MM.1S (cell line): ENCODE measurements at regions not wholly inside any gene's neighbourhood (a gene's known extent, or its start where the extent isn't known, plus 50 kb on each side); places are given as distances from the start of the nearest gene placed in this dataset.

Source experiments
- DNase-seq: peaks from one replicate; pipeline ENCODE4 v3.0.0-alpha.2; 2015
- H2AFZ ChIP-seq: fragments of 300-600 bp; sonication (generic); 2 replicates; pipeline ENCODE4 v1.6.0; 2016; ENCODE audit warnings: antibody characterized with exemption, low read length
- H3F3A ChIP-seq: fragments of 300-600 bp; sonication (generic); 2 replicates; pipeline ENCODE4 v1.6.1; 2016; ENCODE audit warnings: mild to moderate bottlenecking, antibody characterized with exemption, low read length, moderate library complexity, mixed read lengths; ENCODE audit not compliant: insufficient read depth
- H3K27ac ChIP-seq: fragments of 300-600 bp; sonication (generic); 2 replicates; pipeline ENCODE4 v1.5.1; 2016; ENCODE audit warnings: mild to moderate bottlenecking, low read length
- H3K27me3 ChIP-seq: fragments of 300-600 bp; sonication (generic); replicated peaks from 2 replicates; pipeline ENCODE4 v1.6.0; 2016; ENCODE audit warnings: low read length; ENCODE audit not compliant: insufficient read depth
- H3K36me3 ChIP-seq: fragments of 300-600 bp; sonication (generic); replicated peaks from 2 replicates; pipeline ENCODE4 v1.6.1; 2016; ENCODE audit warnings: mild to moderate bottlenecking, low read length, mixed read lengths; ENCODE audit not compliant: insufficient read depth
- H3K4me1 ChIP-seq: fragments of 300-600 bp; sonication (generic); 2 replicates; pipeline ENCODE4 v1.6.1; 2016; ENCODE audit warnings: low read length, mixed read lengths
- H3K4me2 ChIP-seq: fragments of 300-600 bp; sonication (generic); 2 replicates; pipeline ENCODE4 v1.6.0; 2016; ENCODE audit warnings: low read depth, low read length
- H3K4me3 ChIP-seq: fragments of 300-600 bp; sonication (generic); 2 replicates; pipeline ENCODE4 v1.5.1; 2016; ENCODE audit warnings: low read length, mixed read lengths
- H3K79me2 ChIP-seq: fragments of 300-600 bp; sonication (generic); 2 replicates; pipeline ENCODE4 v1.6.1; 2016; ENCODE audit warnings: mixed run types, low read length, mixed read lengths
- H3K9ac ChIP-seq: fragments of 300-600 bp; sonication (generic); 2 replicates; pipeline ENCODE4 v1.6.1; 2016; ENCODE audit warnings: low read length, mixed read lengths
- H3K9me2 ChIP-seq: fragments of 300-600 bp; sonication (generic); replicated peaks from 2 replicates; pipeline ENCODE4 v1.6.1; 2016; ENCODE audit warnings: mild to moderate bottlenecking, low read length, mixed read lengths; ENCODE audit not compliant: insufficient read depth
- H3K9me3 ChIP-seq: fragments of 300-600 bp; sonication (generic); replicated peaks from 2 replicates; pipeline ENCODE4 v1.6.1; 2016; ENCODE audit warnings: mild to moderate bottlenecking, low read length, mixed read lengths; ENCODE audit not compliant: insufficient read depth
- H4K20me1 ChIP-seq: fragments of 300-600 bp; sonication (generic); 2 replicates; pipeline ENCODE4 v1.6.1; 2016; ENCODE audit warnings: mild to moderate bottlenecking, low read length, moderate library complexity, mixed read lengths; ENCODE audit not compliant: insufficient read depth
- EZH2 ChIP-seq: fragments of 300-600 bp; sonication (generic); optimal IDR thresholded peaks from 2 replicates; pipeline ENCODE3; 2017; ENCODE audit warnings: low read depth, mild to moderate bottlenecking, antibody characterized with exemption, low read length, mixed read lengths
- EZH2phosphoT487 ChIP-seq: fragments of 300-600 bp; sonication (generic); IDR thresholded peaks from 2 replicates; pipeline ENCODE4 v1.6.1; 2018; ENCODE audit warnings: antibody characterized with exemption, low read length
- TF ChIP-seq, protein P1 (sequence below): fragments of 300-600 bp; sonication (generic); IDR thresholded peaks from 2 replicates; pipeline ENCODE4 v1.5.1; 2016; ENCODE audit warnings: antibody characterized with exemption, low read length, mixed read lengths

DNA sequence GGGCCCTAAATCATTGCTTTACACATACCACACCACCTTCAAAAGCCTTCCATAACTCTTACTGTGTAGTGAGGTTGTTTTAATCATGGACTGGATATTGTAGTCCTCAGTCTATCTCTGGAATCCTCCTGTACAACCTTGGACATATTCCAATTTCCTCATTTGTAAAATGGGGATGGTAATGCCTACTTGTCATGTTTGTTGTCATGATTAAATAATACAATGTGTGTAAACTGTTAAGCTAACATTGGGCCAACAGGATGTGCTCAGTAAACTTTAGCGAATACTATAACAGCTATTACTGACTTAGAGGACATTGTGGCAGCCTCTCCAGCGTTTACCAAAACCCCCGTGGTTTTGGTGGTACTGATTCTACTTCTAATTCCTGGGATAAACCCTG lies 74.7 kb upstream of the PTPRM start:
- no peaks in the 10 kb centered on the region for H3K9me2 ChIP-seq
- no peaks in the 10 kb centered on the region for H3K36me3 ChIP-seq
- no peak overlapping the region for H3K27ac ChIP-seq
- no peaks in the 10 kb centered on the region for H3K9me3 ChIP-seq
- H3K79me2 ChIP-seq, result no peaks in the 10 kb centered on the region
- no peaks in the 10 kb centered on the region for H3F3A ChIP-seq
- H2AFZ ChIP-seq, result no peak overlapping the region
- H3K4me3 ChIP-seq, result no peak overlapping the region
- H3K9ac ChIP-seq, result no peak overlapping the region
- H3K27me3 ChIP-seq, result no peaks in the 10 kb centered on the region
- H4K20me1 ChIP-seq, result no peaks in the 10 kb centered on the region
- no peaks in the 10 kb centered on the region for H3K4me1 ChIP-seq
- no peak for DNase-seq
- no peak overlapping the region for H3K4me2 ChIP-seq
- TF ChIP-seq, protein P1, sequence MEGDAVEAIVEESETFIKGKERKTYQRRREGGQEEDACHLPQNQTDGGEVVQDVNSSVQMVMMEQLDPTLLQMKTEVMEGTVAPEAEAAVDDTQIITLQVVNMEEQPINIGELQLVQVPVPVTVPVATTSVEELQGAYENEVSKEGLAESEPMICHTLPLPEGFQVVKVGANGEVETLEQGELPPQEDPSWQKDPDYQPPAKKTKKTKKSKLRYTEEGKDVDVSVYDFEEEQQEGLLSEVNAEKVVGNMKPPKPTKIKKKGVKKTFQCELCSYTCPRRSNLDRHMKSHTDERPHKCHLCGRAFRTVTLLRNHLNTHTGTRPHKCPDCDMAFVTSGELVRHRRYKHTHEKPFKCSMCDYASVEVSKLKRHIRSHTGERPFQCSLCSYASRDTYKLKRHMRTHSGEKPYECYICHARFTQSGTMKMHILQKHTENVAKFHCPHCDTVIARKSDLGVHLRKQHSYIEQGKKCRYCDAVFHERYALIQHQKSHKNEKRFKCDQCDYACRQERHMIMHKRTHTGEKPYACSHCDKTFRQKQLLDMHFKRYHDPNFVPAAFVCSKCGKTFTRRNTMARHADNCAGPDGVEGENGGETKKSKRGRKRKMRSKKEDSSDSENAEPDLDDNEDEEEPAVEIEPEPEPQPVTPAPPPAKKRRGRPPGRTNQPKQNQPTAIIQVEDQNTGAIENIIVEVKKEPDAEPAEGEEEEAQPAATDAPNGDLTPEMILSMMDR, result no peak
- TF ChIP-seq EZH2phosphoT487 (no peak), EZH2 (no peak)

DNA sequence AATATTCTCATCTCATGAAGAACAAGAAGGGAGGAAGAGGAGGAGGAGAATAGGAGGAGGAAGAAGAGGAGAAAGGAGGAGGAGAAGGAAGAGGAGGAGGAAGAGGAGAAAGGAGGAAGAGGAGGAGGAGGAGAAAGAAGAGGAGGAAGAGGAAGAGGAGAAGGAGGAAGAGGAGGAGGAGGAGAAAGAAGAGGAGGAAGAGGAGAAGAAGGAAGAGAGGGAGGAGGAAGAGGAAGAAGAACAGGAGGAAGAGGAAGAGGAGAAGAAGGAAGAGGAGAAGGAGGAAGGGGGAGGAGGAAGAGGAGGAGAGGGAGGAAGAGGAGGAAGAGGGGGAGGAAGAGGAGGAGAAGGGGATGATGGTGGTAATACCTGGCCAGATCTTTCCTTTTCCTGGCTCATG lies 70.0 kb upstream of the PTPRM start:
- H4K20me1 ChIP-seq, result no peaks in the 10 kb centered on the region
- TF ChIP-seq EZH2phosphoT487, result no peak
- no peak for TF ChIP-seq EZH2
- TF ChIP-seq, protein P1, result no peak
- no peak overlapping the region for H3K4me3 ChIP-seq
- no peak overlapping the region for H3K4me2 ChIP-seq
- H2AFZ ChIP-seq, result no peak overlapping the region
- no peaks in the 10 kb centered on the region for H3F3A ChIP-seq
- H3K9me3 ChIP-seq, result no peaks in the 10 kb centered on the region
- H3K27me3 ChIP-seq, result no peaks in the 10 kb centered on the region
- H3K36me3 ChIP-seq, result no peaks in the 10 kb centered on the region
- no peak overlapping the region for H3K9ac ChIP-seq
- H3K79me2 ChIP-seq, result no peaks in the 10 kb centered on the region
- no peak for DNase-seq
- H3K4me1 ChIP-seq, result no peaks in the 10 kb centered on the region
- no peak overlapping the region for H3K27ac ChIP-seq
- no peaks in the 10 kb centered on the region for H3K9me2 ChIP-seq

DNA sequence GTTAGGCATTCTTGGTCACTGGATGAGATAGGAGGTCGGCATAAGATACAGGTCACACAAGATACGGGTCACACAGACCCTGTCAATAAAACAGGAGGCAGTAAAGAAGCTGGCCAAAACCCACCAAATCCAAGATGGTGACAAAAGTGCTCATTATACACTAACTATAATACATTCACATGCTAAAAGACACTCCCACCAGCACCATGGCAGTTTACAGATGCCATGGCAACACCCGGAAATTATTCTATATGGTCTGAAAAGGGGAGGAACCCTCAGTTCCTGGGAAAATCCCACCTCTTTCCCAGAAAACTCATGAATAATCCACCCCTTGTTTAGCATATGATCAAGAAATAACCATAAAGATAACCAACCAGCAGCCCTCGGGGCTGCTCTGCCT lies 56.0 kb upstream of the PTPRM start:
- DNase-seq, result no peak
- no peak overlapping the region for H3K4me2 ChIP-seq

More for the DNA sequence above, 56.0 kb upstream of the PTPRM start:
- TF ChIP-seq EZH2phosphoT487, result no peak
- no peak for TF ChIP-seq EZH2
- TF ChIP-seq, protein P1, result no peak
- Histone ChIP-seq H3K27me3 (no peaks in the 10 kb centered on the region), H3K4me1 (no peaks in the 10 kb centered on the region), H3K79me2 (no peaks in the 10 kb centered on the region), H3F3A (no peaks in the 10 kb centered on the region), H3K9me2 (no peaks in the 10 kb centered on the region), H3K9me3 (no peaks in the 10 kb centered on the region), H3K27ac (no peak overlapping the region), H3K4me3 (no peak overlapping the region), H3K36me3 (no peaks in the 10 kb centered on the region), H3K9ac (no peak overlapping the region), H4K20me1 (no peaks in the 10 kb centered on the region), H2AFZ (no peak overlapping the region)
